B cell (primary cell): ENCODE measurements at regions not wholly inside any gene's neighbourhood (a gene's known extent, or its start where the extent isn't known, plus 50 kb on each side); places are given as distances from the start of the nearest gene placed in this dataset.

Source experiments
- ATAC-seq: fragments of 200-7000 bp; cut with Tn5 transposase; one replicate; pipeline ENCODE4 v1.10.0; 2021; ENCODE audit warnings: low read depth, mild to moderate bottlenecking, moderate number of reproducible peaks, moderate library complexity
- CTCF ChIA-PET: fragments of 350-600 bp; sonication (Branson Sonifier 250); formaldehyde crosslinking; loops from one replicate; lab custom pipeline; 2021; ENCODE audit warnings: antibody characterized with exemption, inconsistent platforms; lab: Charles Lee
- POLR2A ChIA-PET: fragments of 350-600 bp; sonication (Branson Sonifier 250); formaldehyde crosslinking; loops from one replicate; lab custom pipeline; 2021; ENCODE audit warnings: antibody characterized with exemption; lab: Charles Lee
- DNase-seq: peaks from one replicate; pipeline ENCODE4 v3.0.0; 2013
- H2AFZ ChIP-seq: 2 replicates; pipeline ENCODE4 v1.6.1; 2012; ENCODE audit warnings: mild to moderate bottlenecking, low read depth, low read length; ENCODE audit not compliant: insufficient read depth, poor library complexity, severe bottlenecking
- H3K27ac ChIP-seq, 2 donors: 1 replicate in 1 of 2; 2 replicates in 1 of 2; pipeline ENCODE4 v1.5.1; 2012 to 2013; ENCODE audit warnings: low read length in 2 of 2, mild to moderate bottlenecking in 2 of 2, moderate library complexity in 1 of 2
- H3K27me3 ChIP-seq, 4 experiments: fragments of 200-600 bp in 1 of 4; sonication (generic) in 1 of 4; replicated peaks in 1 of 4; 1 replicate in 2 of 4; 2 replicates in 2 of 4; pipeline versions ENCODE4 v1.6.1 to v1.7.0; 2013 to 2016; ENCODE audit warnings: low read length in 3 of 4, mild to moderate bottlenecking in 2 of 4, mixed read lengths in 1 of 4, moderate library complexity in 1 of 4; ENCODE audit not compliant: insufficient read depth in 4 of 4, control insufficient read depth in 3 of 4; ENCODE audit errors: control extremely low read depth in 1 of 4
- H3K36me3 ChIP-seq, 2 experiments: replicated peaks in 1 of 2; 1 replicate in 1 of 2; 2 replicates in 1 of 2; pipeline versions ENCODE4 v1.6.1 to v1.7.1; 2013; ENCODE audit warnings: low read length in 1 of 2; ENCODE audit not compliant: insufficient read depth in 2 of 2, control insufficient read depth in 1 of 2; ENCODE audit errors: control extremely low read depth in 1 of 2, extremely low read depth in 1 of 2
- H3K4me1 ChIP-seq, 2 donors: fragments of 200-600 bp in 1 of 2; sonication (generic) in 1 of 2; 1 replicate in 1 of 2; 2 replicates in 1 of 2; pipeline versions ENCODE4 v1.5.1 to v1.6.1; 2013 to 2017; ENCODE audit warnings: low read length in 2 of 2; ENCODE audit not compliant: control insufficient read depth in 2 of 2, insufficient read depth in 2 of 2
- H3K4me2 ChIP-seq: replicated peaks from 2 replicates; pipeline ENCODE3; 2012; ENCODE audit warnings: mild to moderate bottlenecking, low read depth, low read length; ENCODE audit not compliant: poor library complexity, severe bottlenecking
- H3K4me3 ChIP-seq, 5 experiments: fragments of 200-600 bp in 1 of 5; sonication (generic) in 1 of 5; 1 replicate in 3 of 5; 2 replicates in 2 of 5; pipeline versions ENCODE4 v1.5.1 to v1.7.0; 2011 to 2016; ENCODE audit warnings: low read length in 4 of 5, mild to moderate bottlenecking in 4 of 5, low read depth in 2 of 5, control low read depth in 1 of 5, moderate library complexity in 1 of 5; ENCODE audit not compliant: insufficient read depth in 1 of 5; ENCODE audit errors: control extremely low read depth in 1 of 5, extremely low read depth in 1 of 5
- H3K79me2 ChIP-seq: fragments of 200-600 bp; sonication (generic); one replicate; pipeline ENCODE4 v1.6.0; 2016; ENCODE audit warnings: low read length; ENCODE audit not compliant: control insufficient read depth, insufficient read depth
- H3K9ac ChIP-seq: fragments of 200-600 bp; sonication (generic); 2 replicates; pipeline ENCODE4 v1.6.1; 2017; ENCODE audit warnings: mild to moderate bottlenecking, low read length, moderate library complexity
- H3K9me3 ChIP-seq, 3 donors: one replicate each; pipeline versions ENCODE4 v1.6.1 to v1.7.1; 2013; ENCODE audit warnings: low read length in 2 of 3; ENCODE audit not compliant: control insufficient read depth in 2 of 3, insufficient read depth in 1 of 3; ENCODE audit errors: control extremely low read depth in 1 of 3
- H4K20me1 ChIP-seq: 2 replicates; pipeline ENCODE4 v1.6.0; 2012; ENCODE audit warnings: mild to moderate bottlenecking, low read length; ENCODE audit not compliant: insufficient read depth, control insufficient read depth, poor library complexity, severe bottlenecking
- H3K27ac Mint-ChIP-seq: one replicate; pipeline ENCODE4 v1.8.0; 2021; ENCODE audit warnings: mixed read lengths
- H3K27me3 Mint-ChIP-seq: one replicate; pipeline ENCODE4 v1.8.0; 2021; ENCODE audit warnings: mixed read lengths
- H3K4me1 Mint-ChIP-seq: one replicate; pipeline ENCODE4 v1.8.0; 2021; ENCODE audit warnings: mixed read lengths
- H3K4me3 Mint-ChIP-seq: one replicate; pipeline ENCODE4 v1.8.0; 2021; ENCODE audit warnings: mixed read lengths
- H3K9me3 Mint-ChIP-seq: one replicate; pipeline ENCODE4 v1.8.0; 2022; ENCODE audit warnings: mixed read lengths; ENCODE audit not compliant: insufficient read depth
- CTCF ChIP-seq: fragments of 200-600 bp; IDR thresholded peaks from one replicate; pipeline ENCODE4 v1.8.0; 2022; ENCODE audit warnings: antibody characterized with exemption, mild to moderate bottlenecking
- EZH2 ChIP-seq: IDR thresholded peaks from 2 replicates; pipeline ENCODE4 v1.6.1; 2012; ENCODE audit warnings: borderline replicate concordance, low read depth, mild to moderate bottlenecking, moderate library complexity, low read length; ENCODE audit not compliant: insufficient read depth, poor library complexity, severe bottlenecking
- WGBS: methylation state at CpG from one replicate; pipeline ENCODE4 v1.1.5; 2013; ENCODE audit warnings: missing lambda C conversion rate; ENCODE audit not compliant: insufficient coverage; 5-methylcytosine and 5-hydroxymethylcytosine counted together
- intact Hi-C: fragments of 100-400 bp; cut with micrococcal nuclease; formaldehyde crosslinking; loops from one replicate; pipeline ENCODE4 v1.10.0; 2022

GRCh38 chr3:160134964-160135363 lies 90.3 kb upstream of the C3orf80 start:
- H3K27ac Mint-ChIP-seq: no peak overlapping the region
- ChIA-PET CTCF (no interaction called here), POLR2A (no interaction called here)
- intact Hi-C loops: no loop called here
- Histone ChIP-seq H3K4me2 (no peak overlapping the region), H3K4me3 (no peak overlapping the region), H3K27me3 (no peaks in the 10 kb centered on the region), H2AFZ (no peak overlapping the region), H3K9ac (no peak overlapping the region), H3K4me1 (peaks cover 4 to 15% of the 10 kb centered on the region in 2 donors), H4K20me1 (no peaks in the 10 kb centered on the region), H3K36me3 (no peaks in the 10 kb centered on the region), H3K27ac (no peak overlapping the region), H3K9me3 (no peaks in the 10 kb centered on the region), H3K79me2 (no peaks in the 10 kb centered on the region)
- H3K4me3 Mint-ChIP-seq: no peak overlapping the region
- no CpG with 5 or more reads among the region's 2 CpGs for WGBS
- TF ChIP-seq CTCF (no peak), EZH2 (no peak)
- no peak for DNase-seq
- H3K4me1 Mint-ChIP-seq: peaks cover 29% of the 10 kb centered on the region
- no peaks in the 10 kb centered on the region for H3K9me3 Mint-ChIP-seq
- H3K27me3 Mint-ChIP-seq: no peaks in the 10 kb centered on the region
- no peak for ATAC-seq

GRCh38 chr3:160135851-160136250 lies 89.4 kb upstream of the C3orf80 start:
- Histone ChIP-seq H3K79me2 (no peaks in the 10 kb centered on the region), H3K4me2 (no peak overlapping the region), H4K20me1 (no peaks in the 10 kb centered on the region), H3K9ac (no peak overlapping the region), H3K27me3 (no peaks in the 10 kb centered on the region), H2AFZ (no peak overlapping the region), H3K27ac (no peak overlapping the region), H3K4me1 (peaks cover 4 to 15% of the 10 kb centered on the region in 2 donors), H3K4me3 (no peak overlapping the region), H3K36me3 (no peaks in the 10 kb centered on the region), H3K9me3 (no peaks in the 10 kb centered on the region)
- Mint-ChIP-seq H3K4me3 (no peak overlapping the region), H3K4me1 (peaks cover 25% of the 10 kb centered on the region), H3K27me3 (no peaks in the 10 kb centered on the region), H3K27ac (no peak overlapping the region), H3K9me3 (no peaks in the 10 kb centered on the region)
- ChIA-PET CTCF (no interaction called here), POLR2A (no interaction called here)
- TF ChIP-seq EZH2 (no peak), CTCF (no peak)
- ATAC-seq (no peak), DNase-seq (no peak)
- WGBS: 7% methylated on average over 2 of the region's 2 CpGs
- intact Hi-C loops: no loop called here
